HG03103 (cell line): ENCODE measurements at regions not wholly inside any gene's neighbourhood (a gene's known extent, or its start where the extent isn't known, plus 50 kb on each side); places are given as distances from the start of the nearest gene placed in this dataset.
"Not testable (repeated sequence)": the region's sequence is repeated elsewhere in the genome, so short reads cannot be mapped to it uniquely, and the experiment has no call there.

Experiments used
- ATAC-seq: cut with Tn5 transposase; IDR thresholded peaks from one replicate; pipeline ENCODE4 v1.9.1; 2021; ENCODE audit warnings: low read depth; ENCODE audit not compliant: unreplicated experiment

GRCh38 chr4:97132435-97132834 lies 1010.8 kb downstream of the STPG2 start:
- no peak for ATAC-seq

DNA sequence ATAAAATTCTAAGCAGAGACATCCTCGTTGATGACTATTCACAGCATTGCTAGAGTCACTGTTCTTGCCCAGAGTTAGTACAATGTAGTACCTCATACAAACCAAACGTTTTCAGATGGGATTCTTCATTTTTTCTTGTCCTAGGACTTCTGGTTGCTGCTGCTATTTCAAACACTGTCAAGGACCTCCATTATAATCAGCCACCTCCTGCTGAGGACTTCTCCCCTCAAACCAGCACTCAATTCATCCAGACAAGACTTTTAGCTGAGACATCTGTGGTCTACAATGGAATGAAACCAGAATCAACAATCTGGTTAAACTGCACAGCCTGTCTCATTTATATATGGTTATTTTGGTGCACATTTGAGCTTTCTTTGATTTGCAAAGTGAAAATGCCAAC lies 1008.8 kb downstream of the STPG2 start:
- no peak for ATAC-seq

DNA sequence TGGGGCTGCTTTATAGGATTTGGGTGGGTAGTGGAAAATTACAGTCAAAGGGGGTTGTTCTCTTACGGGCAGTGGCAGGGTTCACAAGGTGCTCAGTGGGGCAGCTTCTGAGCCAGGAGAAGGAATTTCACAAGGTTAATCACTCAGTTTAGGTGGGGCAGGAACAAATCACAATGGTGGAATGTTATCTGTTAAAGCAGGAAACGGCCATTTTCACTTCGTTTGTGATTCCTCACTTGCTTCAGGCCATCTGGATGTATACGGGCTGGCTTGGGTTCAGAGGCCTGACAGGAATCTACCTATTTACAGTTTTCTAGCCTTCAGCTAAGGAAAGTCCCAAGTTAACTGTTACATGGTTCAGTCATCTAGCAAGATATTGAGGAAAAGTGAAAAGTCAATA lies 1003.5 kb downstream of the STPG2 start:
- no peak for ATAC-seq

GRCh38 chr4:97140545-97140944 lies 1002.7 kb downstream of the STPG2 start:
- ATAC-seq = no peak

- ATAC-seq = not testable (repeated sequence)
Measured at GRCh38 chr4:97141332-97141731, 1001.9 kb downstream of the STPG2 start.

DNA sequence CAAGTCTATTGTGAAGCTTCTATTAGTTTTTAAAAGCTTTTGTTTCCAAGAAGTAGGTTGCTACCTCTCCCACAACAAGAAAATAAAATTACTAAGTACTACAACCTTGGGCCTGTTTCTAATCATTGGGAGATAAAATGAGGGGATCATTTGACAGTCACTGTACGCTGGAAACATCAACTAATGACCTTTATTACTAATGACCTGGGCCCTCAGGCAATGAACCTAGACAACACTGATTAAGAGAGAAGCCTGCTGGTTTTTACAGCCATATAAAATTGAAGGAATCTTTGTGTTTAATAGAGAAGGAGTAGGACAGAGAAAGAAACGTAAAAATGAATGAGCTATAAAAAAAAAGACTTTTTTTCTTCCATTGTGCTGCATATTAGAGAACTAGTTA lies 1000.9 kb downstream of the STPG2 start:
- ATAC-seq = no peak

- no peak for ATAC-seq
Measured at GRCh38 chr4:97142893-97143292, 1000.4 kb downstream of the STPG2 start.

DNA sequence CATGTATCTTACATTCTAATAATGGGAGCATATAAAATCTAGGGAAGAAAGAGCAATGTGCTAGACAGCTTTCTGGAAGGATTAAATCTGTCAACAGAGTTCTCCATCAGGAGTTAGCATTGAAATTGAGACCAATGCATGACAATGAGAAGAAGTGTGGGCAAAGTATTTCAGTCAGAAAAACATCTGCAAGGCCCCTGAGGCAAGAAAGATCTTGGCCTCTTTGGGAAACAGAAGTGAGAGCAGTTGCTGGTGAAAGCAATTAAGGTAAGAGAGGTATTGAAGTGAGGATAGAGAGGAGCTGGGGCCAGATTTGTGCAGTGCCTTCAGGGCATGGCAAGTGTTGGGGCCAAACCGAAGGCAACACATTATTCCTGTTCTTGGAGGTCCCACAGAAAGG lies 999.1 kb downstream of the STPG2 start:
- ATAC-seq = no peak

DNA sequence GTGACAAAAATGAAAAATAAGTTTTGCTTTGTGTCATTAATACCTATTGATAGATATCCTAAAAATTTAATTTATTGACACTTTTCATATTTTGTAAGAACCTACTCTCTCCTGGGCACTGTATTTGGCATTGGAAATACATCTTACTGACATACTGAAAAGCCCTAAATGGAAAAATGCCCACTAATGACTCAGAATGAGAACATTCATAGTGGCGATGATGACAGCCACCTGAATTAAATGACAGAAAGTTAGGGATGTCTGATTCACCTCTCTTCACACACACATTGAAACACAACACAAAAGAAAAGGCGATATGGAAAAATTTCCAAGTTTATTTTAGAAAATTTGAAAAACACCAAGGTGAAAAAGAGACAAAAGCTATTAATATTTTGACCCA lies 992.3 kb downstream of the STPG2 start:
- no peak for ATAC-seq

DNA sequence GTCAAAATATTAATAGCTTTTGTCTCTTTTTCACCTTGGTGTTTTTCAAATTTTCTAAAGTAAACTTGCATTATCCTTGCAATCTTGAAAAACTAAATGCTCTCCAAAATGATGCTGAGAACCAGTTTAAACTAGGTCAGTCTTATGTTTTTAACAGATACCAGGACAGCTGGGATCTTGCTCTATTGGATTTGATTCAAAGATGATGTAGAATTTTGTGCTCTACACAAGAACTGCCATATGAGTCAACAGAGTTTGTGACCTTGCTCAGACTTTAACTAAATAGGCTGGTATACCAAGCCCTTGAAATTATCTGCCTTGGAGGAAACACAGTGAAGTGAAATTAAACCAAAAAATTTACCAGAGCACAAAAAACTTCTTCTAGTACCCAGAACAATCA lies 991.1 kb downstream of the STPG2 start:
- no peak for ATAC-seq

- ATAC-seq = no peak
Measured at GRCh38 chr4:97153042-97153441, 990.2 kb downstream of the STPG2 start.

- no peak for ATAC-seq
Measured at GRCh38 chr4:97159625-97160024, 983.7 kb downstream of the STPG2 start.

DNA sequence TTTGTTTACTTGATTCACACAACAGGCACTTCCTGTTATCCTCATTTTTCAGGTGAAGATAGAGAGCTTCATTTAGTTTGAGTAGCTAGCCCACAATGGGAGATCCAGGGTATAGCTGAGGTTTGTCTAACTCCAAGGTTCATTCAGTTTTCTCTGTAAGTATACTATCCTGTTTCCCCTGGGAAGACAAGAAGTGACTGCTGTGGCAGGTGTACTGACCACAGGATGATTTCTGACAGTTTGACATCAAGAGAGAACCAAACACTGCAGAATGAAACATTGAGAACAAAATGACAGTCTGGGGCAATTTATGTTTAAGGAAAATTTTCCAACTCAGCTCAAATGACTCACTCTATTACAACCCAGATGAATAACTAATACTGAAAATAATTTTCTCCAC lies 958.0 kb downstream of the STPG2 start:
- ATAC-seq = no peak

DNA sequence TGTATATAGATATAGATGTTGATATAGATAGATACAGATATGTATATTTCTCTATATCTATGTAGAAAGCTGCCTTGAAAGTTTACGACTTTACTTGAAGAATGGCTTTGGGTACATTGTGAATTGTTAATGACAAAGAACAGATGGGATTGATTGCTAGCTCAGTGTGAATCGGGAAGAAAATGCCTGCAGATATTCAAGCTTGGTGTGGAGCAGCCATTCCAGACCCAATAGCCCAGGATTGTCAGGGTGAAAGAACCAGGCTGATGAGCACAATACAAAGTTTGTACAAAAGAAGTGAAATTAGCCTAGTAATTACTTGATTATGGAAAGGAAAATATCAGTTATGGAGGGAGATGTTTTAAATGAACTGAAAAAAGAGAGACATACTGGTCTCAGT lies 946.2 kb downstream of the STPG2 start:
- ATAC-seq = no peak

- ATAC-seq = no peak
Measured at GRCh38 chr4:97208749-97209148, 934.5 kb downstream of the STPG2 start.

DNA sequence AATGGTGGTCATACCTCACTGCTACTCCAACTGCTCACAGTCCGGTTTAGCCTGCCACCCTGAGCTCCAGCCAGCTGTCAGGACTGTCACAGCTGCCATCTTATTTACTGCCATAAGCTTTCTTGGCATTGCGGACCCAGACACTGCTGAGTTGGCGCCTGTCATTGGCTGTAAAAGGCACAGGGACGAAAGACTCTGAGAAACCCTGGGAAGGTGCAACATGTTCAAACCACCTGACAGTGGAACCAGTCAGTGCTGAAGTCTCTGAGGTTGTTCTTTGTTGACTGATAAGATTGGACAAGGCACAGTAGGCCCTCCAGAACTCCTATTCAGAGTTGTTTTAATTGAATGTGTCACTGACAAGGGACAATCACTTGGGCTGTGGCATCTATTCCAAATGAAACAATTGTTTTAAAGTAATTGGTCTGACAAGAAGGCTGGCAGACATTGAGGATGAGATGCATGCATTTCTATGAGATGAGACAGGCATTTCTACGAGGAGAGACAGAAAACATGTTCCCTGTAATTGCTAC lies 927.8 kb downstream of the STPG2 start:
- no peak for ATAC-seq

- ATAC-seq = no peak
Measured at GRCh38 chr4:97216046-97216445, 927.2 kb downstream of the STPG2 start.

DNA sequence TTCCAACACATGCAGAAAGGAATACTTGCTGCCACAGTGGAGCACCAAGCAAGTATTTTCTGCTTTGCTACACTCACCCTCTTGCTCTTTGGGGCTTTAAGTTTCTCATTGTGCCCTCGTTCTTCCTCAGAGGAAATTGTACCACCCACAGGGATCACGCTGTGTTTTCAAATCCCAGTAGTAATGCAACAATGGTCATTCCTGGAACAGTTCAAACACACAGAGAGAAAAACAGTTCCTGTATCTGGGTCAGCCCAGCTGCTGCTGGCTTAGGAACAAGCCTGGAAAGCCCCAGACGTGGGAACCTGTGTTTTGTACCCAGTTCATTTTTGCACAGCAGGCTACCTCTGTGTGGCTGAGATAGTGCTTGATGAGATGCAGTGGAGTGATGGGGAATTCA lies 907.8 kb downstream of the STPG2 start:
- ATAC-seq = no peak

DNA sequence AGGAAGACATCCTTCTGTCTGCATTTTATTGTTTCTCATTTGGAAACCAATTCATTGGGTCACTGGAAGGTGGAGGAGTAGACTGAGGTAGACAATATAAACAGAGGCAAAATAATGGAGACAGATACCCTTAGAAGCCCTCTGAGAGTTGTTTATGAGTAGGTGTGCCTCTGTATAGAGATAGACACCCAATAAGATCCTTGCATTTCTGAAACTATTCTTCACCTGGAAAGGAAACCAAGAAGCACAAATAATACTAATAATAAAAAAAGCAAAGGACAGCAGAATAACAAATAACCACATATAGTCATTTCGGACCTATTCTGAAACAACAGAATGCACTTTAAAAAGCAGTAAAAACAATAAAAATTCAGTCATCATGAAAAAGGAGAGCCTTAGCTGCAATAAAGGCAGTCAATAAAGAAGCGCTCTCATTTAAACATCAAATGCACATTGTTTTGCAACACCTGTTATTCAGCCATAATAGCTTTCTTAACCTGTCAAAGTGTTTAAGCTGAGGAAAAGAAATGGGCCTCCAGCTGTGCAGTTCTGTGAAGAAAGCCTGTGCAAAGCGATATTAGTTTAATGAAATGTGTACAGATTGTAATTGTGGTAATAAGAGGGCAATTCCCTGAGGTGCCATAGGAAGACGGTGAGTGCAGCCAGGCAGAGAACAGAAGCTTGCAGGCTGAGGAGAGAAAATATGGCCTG lies 904.2 kb downstream of the STPG2 start:
- no peak for ATAC-seq

DNA sequence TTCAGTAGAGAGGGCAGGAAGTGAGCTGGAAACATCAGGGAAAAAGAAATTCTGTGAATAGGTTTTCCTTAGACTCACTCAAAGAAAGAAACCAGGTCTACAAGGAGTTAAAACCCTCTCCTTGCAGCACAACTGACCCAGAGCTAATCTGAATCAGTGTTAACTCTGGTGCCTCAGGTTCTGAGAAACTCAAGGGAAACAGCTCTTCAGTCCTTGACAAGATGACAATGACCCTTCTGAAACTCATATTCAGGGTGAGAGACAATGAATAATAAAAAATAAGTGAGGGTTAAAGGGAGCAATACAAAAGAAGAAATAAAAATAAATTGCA lies 903.6 kb downstream of the STPG2 start:
- ATAC-seq = no peak

DNA sequence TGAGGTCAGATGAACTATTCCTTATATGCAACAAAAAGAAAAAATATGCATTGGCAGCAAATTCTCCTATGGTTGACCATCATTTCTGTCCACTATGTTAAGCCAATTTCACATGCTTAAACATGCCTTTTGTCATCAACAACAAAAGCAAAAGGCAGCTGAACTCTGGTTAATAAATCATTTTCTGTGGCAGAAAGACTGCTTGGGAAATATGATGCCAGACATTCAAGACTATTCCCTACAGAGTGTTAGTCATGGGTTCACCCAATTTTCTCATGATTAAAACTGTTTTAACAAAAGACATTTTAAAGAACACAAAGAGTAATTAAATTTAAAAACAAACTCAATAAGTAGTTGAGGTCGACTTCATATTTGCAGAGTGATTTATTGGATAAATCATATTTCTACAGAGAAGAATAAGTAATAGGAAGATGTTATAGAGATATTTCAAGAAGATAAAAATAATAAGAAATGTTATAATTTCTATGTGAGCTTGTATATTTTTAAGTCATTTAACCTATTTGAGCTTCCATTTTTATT lies 890.6 kb downstream of the STPG2 start:
- no peak for ATAC-seq

DNA sequence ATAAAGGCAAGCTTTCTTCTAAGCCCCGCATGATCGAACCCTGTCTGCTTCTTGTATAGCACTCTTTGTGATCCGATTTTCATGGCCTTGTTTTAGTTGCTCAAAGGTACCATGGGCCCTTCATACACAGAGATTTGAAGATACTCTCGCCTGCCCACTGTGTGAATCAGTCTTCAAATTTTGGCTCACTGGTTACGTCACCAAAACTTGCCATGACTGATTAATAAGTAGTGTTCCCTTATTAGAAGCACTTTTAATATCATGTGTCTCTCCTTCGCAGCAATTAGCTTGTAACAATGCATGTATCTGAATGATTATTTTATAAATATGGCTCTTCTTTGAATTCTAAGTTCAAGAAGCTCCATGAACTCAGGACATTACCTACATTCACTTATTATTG lies 880.5 kb downstream of the STPG2 start:
- no peak for ATAC-seq

- no peak for ATAC-seq
Measured at GRCh38 chr4:97270051-97270450, 873.2 kb downstream of the STPG2 start.
